GM23248 (cell line): ENCODE measurements at regions not wholly inside any gene's neighbourhood (a gene's known extent, or its start where the extent isn't known, plus 50 kb on each side); places are given as distances from the start of the nearest gene placed in this dataset.

Experiments used
- DNase-seq: peaks from one replicate; pipeline ENCODE4 v3.0.0-alpha.2; 2015
- H2AFZ ChIP-seq: fragments of 200-600 bp; sonication (generic); 2 replicates; pipeline ENCODE4 v1.6.1; 2016; ENCODE audit warnings: antibody characterized with exemption
- H3F3A ChIP-seq: fragments of 200-600 bp; sonication (generic); 2 replicates; pipeline ENCODE4 v1.6.1; 2016; ENCODE audit warnings: mild to moderate bottlenecking, antibody characterized with exemption, mixed run types; ENCODE audit not compliant: insufficient read depth
- H3K27ac ChIP-seq: fragments of 200-600 bp; sonication (generic); 2 replicates; pipeline ENCODE4 v1.5.1; 2016; ENCODE audit warnings: mild to moderate bottlenecking
- H3K27me3 ChIP-seq: fragments of 200-600 bp; sonication (generic); replicated peaks from 2 replicates; pipeline ENCODE4 v1.6.1; 2016; ENCODE audit warnings: mild to moderate bottlenecking; ENCODE audit not compliant: insufficient read depth
- H3K36me3 ChIP-seq: fragments of 200-600 bp; sonication (generic); 2 replicates; pipeline ENCODE4 v1.6.1; 2016; ENCODE audit warnings: low read depth, mild to moderate bottlenecking
- H3K4me1 ChIP-seq: fragments of 200-600 bp; sonication (generic); 2 replicates; pipeline ENCODE4 v1.6.1; 2016; ENCODE audit warnings: mild to moderate bottlenecking; ENCODE audit not compliant: insufficient read depth
- H3K4me2 ChIP-seq: fragments of 200-600 bp; sonication (generic); one replicate; pipeline ENCODE4 v1.6.1; 2016; ENCODE audit warnings: mild to moderate bottlenecking; ENCODE audit not compliant: unreplicated experiment
- H3K4me3 ChIP-seq: fragments of 200-600 bp; sonication (generic); 2 replicates; pipeline ENCODE4 v1.5.1; 2016; ENCODE audit warnings: mild to moderate bottlenecking
- H3K79me2 ChIP-seq: fragments of 200-600 bp; sonication (generic); 2 replicates; pipeline ENCODE4 v1.6.1; 2016; ENCODE audit warnings: mild to moderate bottlenecking; ENCODE audit not compliant: insufficient read depth
- H3K9ac ChIP-seq: fragments of 200-600 bp; sonication (generic); 2 replicates; pipeline ENCODE4 v1.6.1; 2016; ENCODE audit warnings: mild to moderate bottlenecking
- H3K9me2 ChIP-seq: fragments of 200-600 bp; sonication (generic); 2 replicates; pipeline ENCODE4 v1.6.1; 2016; ENCODE audit warnings: mixed run types, mild to moderate bottlenecking, moderate library complexity; ENCODE audit not compliant: insufficient read depth
- H3K9me3 ChIP-seq: fragments of 200-600 bp; sonication (generic); one replicate; pipeline ENCODE4 v1.6.1; 2017; ENCODE audit warnings: low read depth
- H4K20me1 ChIP-seq: fragments of 200-600 bp; sonication (generic); 2 replicates; pipeline ENCODE4 v1.6.0; 2016; ENCODE audit not compliant: insufficient read depth
- EZH2 ChIP-seq: fragments of 200-600 bp; sonication (generic); IDR thresholded peaks from 2 replicates; pipeline ENCODE4 v1.6.1; 2018; ENCODE audit warnings: antibody characterized with exemption, mild to moderate bottlenecking; ENCODE audit not compliant: insufficient read depth, poor library complexity, severe bottlenecking
- EZH2phosphoT487 ChIP-seq: fragments of 200-600 bp; sonication (generic); IDR thresholded peaks from 2 replicates; pipeline ENCODE4 v1.6.1; 2018; ENCODE audit warnings: antibody characterized with exemption, moderate library complexity, mild to moderate bottlenecking, low read depth; ENCODE audit not compliant: insufficient read depth
- WGBS, 2 experiments: methylation state at CpG; one replicate each; pipeline ENCODE4 v1.1.6; 2015 to 2017; ENCODE audit warnings: low lambda C conversion rate in 2 of 2, low coverage in 1 of 2; ENCODE audit errors: missing lambda C conversion rate in 2 of 2; 5-methylcytosine and 5-hydroxymethylcytosine counted together
- in situ Hi-C: fragments of 300-500 bp; cut with MboI; formaldehyde crosslinking; loops from 2 replicates; pipeline ENCODE4 v1.15.0; 2020

DNA sequence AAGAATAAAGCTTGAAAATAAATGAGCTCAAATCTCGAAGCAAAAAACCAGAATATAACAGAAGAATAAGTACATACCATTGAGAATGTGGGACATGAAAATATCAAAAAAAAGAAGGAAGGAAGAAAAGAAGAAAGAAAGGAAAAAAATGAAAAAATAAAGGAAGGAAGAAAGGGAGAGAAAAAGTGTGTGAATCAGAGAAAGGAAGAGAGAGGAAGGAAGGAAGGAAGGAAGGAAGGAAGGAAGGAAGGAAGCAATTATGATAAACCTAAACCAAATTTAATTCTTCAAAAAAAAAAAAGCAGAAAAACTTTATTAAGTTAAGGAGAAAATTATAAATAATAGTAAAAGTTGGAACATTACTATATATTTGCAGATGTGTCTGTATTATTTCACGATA is 949.8 kb downstream of the NLGN4X start:
- no peaks in the 10 kb centered on the region for H3K36me3 ChIP-seq
- H3K9me3 ChIP-seq: no peaks in the 10 kb centered on the region
- no peak overlapping the region for H3K4me3 ChIP-seq
- no peaks in the 10 kb centered on the region for H3K9me2 ChIP-seq
- TF ChIP-seq EZH2phosphoT487 (no peak), EZH2 (no peak)
- no peaks in the 10 kb centered on the region for H3K27me3 ChIP-seq
- H3F3A ChIP-seq: no peaks in the 10 kb centered on the region
- no peak overlapping the region for H3K9ac ChIP-seq
- 44 to 50% methylated on average over 2 of the region's 2 CpGs for WGBS, 2 experiments
- no peaks in the 10 kb centered on the region for H3K79me2 ChIP-seq
- no peak for DNase-seq
- no peaks in the 10 kb centered on the region for H3K4me1 ChIP-seq
- H2AFZ ChIP-seq: no peak overlapping the region
- H4K20me1 ChIP-seq: no peaks in the 10 kb centered on the region
- in situ Hi-C loops: no loop called here
- H3K27ac ChIP-seq: no peak overlapping the region
- H3K4me2 ChIP-seq: no peak overlapping the region

DNA sequence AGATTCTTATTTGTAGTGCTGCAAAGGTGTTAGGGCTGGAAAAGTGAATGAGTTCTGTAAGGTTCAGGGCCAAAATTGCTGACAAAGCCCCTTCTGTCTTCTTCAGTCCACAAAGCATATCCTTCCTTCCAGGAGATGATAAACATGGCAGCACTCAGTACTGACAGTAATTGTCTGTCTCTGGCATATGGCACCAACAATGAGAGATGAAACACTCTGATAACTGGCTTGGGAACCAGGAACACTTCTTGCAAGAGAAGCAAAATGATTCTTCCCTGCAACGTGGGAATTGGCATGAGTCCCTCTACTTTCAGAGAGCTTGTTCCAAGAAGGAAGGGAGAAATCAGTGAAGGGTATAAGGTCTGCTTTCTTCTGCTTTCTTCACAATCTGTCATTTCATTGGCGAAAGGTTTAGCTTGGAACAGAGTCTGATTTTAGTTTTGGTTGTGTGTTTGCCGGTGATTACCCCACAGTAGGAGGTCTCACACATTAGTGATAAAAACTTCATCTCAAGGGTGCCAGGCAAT is 963.3 kb downstream of the NLGN4X start:
- no peak for DNase-seq
- in situ Hi-C loops: no loop called here
- Histone ChIP-seq H4K20me1 (no peaks in the 10 kb centered on the region), H2AFZ (no peak overlapping the region), H3K9me3 (no peaks in the 10 kb centered on the region), H3F3A (no peaks in the 10 kb centered on the region), H3K27me3 (no peaks in the 10 kb centered on the region), H3K9ac (no peak overlapping the region), H3K9me2 (no peaks in the 10 kb centered on the region), H3K79me2 (no peaks in the 10 kb centered on the region), H3K27ac (no peak overlapping the region), H3K4me2 (no peak overlapping the region), H3K4me3 (no peak overlapping the region), H3K4me1 (no peaks in the 10 kb centered on the region), H3K36me3 (no peaks in the 10 kb centered on the region)
- WGBS, 2 experiments: 32 to 35% methylated on average over 3 of the region's 3 CpGs
- TF ChIP-seq EZH2 (no peak), EZH2phosphoT487 (no peak)

DNA sequence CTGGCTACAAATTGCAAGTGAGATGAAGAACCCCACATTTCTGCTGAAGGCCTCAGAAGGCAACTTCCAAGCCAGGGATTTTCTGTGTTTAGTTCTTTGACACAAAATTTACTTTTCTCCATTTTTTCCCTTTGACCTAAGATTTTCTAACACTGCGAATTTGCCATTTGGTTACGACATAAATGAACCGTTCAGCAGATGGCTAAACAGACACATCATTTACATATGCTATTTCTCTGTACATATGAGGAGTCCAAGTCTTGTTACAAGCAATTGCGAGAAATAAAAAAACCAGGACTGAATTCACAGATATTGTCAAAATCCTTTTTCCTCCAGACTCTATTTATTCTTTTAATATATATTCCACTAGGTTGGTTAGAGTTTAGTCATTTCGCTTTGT is 978.6 kb downstream of the NLGN4X start:
- no peaks in the 10 kb centered on the region for H3F3A ChIP-seq
- no peaks in the 10 kb centered on the region for H4K20me1 ChIP-seq
- no peak for DNase-seq
- no peaks in the 10 kb centered on the region for H3K9me3 ChIP-seq
- H3K4me2 ChIP-seq: no peak overlapping the region
- no peak overlapping the region for H3K9ac ChIP-seq
- H3K36me3 ChIP-seq: no peaks in the 10 kb centered on the region
- no peak overlapping the region for H2AFZ ChIP-seq
- no peaks in the 10 kb centered on the region for H3K4me1 ChIP-seq
- in situ Hi-C loops: no loop called here
- no peak overlapping the region for H3K4me3 ChIP-seq
- H3K79me2 ChIP-seq: no peaks in the 10 kb centered on the region
- no peak overlapping the region for H3K27ac ChIP-seq
- no peaks in the 10 kb centered on the region for H3K27me3 ChIP-seq
- no peaks in the 10 kb centered on the region for H3K9me2 ChIP-seq
- 27 to 32% methylated on average over 5 of the region's 5 CpGs for WGBS, 2 experiments
- no peak for TF ChIP-seq EZH2
- TF ChIP-seq EZH2phosphoT487: no peak

DNA sequence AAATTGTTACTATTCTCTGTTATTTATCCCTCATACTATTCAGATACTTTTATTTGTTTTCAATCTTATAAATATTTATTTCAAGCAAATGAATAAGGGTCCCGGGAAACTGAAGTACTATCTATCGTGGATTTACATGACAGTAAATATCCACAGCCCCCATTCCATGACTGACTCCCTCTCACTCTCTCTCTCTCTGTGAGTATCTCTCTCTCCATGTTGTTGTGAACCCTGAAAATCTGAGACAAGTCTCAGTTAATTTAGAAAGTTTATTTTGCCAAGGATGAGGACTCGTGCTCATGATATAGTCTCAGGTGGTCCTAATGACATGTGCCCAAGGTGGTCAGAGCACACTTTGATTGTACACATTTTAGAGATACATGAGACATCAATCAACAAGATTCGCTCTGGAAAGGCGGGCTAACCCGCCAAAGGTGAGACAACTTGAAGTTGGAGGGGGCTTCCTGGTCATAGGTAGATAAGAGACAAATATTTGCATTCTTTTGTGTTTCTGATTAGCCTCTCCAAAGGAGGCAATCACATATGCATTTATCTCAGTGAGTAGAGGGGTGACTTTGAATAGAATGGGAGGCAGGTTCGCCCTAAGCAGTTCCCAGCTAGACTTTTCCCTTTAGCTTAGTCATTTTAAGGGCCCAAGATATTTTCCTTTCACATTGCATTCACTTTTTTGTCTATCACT is 986.4 kb downstream of the NLGN4X start:
- DNase-seq: no peak
- Histone ChIP-seq H3K36me3 (no peaks in the 10 kb centered on the region), H3K4me3 (no peak overlapping the region), H3K9ac (no peak overlapping the region), H3F3A (no peaks in the 10 kb centered on the region), H4K20me1 (no peaks in the 10 kb centered on the region), H3K27me3 (no peaks in the 10 kb centered on the region), H3K4me1 (no peaks in the 10 kb centered on the region), H2AFZ (no peak overlapping the region), H3K9me3 (no peaks in the 10 kb centered on the region), H3K4me2 (no peak overlapping the region), H3K9me2 (no peaks in the 10 kb centered on the region), H3K27ac (no peak overlapping the region), H3K79me2 (no peaks in the 10 kb centered on the region)
- TF ChIP-seq EZH2: no peak
- TF ChIP-seq EZH2phosphoT487: no peak
- in situ Hi-C loops: no loop called here
- 15 to 24% methylated on average over 7 of the region's 7 CpGs for WGBS, 2 experiments
